DND-41 (cell line): ENCODE measurements at regions not wholly inside any gene's neighbourhood (a gene's known extent, or its start where the extent isn't known, plus 50 kb on each side); places are given as distances from the start of the nearest gene placed in this dataset.

ENCODE experiments used
- EZH2 ChIP-seq: IDR thresholded peaks from 3 replicates; pipeline ENCODE4 v1.6.1; 2012; ENCODE audit warnings: borderline replicate concordance, low read depth, mild to moderate bottlenecking, moderate library complexity, low read length, inconsistent platforms; ENCODE audit not compliant: severe bottlenecking
- TF ChIP-seq, protein P1 (sequence below): IDR thresholded peaks from 2 replicates; pipeline ENCODE4 v1.5.1; 2012; ENCODE audit warnings: borderline replicate concordance, low read length, moderate library complexity, mild to moderate bottlenecking; ENCODE audit not compliant: poor library complexity, severe bottlenecking; ENCODE audit errors: extremely low read depth

DNA sequence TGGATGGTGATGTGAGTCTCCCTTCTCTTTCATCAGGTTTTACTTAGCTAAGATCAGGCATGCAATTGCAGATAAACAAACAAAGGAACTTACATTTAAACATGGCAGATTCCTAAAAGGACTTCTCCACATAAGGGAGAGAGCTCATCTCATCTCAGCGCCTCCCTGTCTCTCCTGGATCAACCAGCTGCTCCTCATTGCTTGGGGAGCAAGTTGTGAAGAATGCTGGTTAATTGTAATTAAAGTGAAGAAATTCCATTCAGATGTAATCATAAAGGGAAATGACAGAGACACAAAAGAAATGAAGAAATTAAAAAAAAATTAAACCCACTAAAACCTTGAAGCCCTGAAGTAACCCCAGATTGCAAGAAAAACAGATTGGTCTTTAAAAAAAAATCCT is 104.4 kb upstream of the DIO2 start:
- TF ChIP-seq, protein P1, sequence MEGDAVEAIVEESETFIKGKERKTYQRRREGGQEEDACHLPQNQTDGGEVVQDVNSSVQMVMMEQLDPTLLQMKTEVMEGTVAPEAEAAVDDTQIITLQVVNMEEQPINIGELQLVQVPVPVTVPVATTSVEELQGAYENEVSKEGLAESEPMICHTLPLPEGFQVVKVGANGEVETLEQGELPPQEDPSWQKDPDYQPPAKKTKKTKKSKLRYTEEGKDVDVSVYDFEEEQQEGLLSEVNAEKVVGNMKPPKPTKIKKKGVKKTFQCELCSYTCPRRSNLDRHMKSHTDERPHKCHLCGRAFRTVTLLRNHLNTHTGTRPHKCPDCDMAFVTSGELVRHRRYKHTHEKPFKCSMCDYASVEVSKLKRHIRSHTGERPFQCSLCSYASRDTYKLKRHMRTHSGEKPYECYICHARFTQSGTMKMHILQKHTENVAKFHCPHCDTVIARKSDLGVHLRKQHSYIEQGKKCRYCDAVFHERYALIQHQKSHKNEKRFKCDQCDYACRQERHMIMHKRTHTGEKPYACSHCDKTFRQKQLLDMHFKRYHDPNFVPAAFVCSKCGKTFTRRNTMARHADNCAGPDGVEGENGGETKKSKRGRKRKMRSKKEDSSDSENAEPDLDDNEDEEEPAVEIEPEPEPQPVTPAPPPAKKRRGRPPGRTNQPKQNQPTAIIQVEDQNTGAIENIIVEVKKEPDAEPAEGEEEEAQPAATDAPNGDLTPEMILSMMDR: no peak
- TF ChIP-seq EZH2: no peak
